Fibroblast of lung (primary cell): ENCODE measurements at regions not wholly inside any gene's neighbourhood (a gene's known extent, or its start where the extent isn't known, plus 50 kb on each side); places are given as distances from the start of the nearest gene placed in this dataset.
A peak's percentile ranks its signal among the peaks of the same experiment; 100 is the strongest.

Experiments
- DNase-seq, 2 donors: peaks; one replicate each; pipeline versions ENCODE4 v3.0.0 to v3.0.0-alpha.2; 2010; ENCODE audit warnings: low read depth in 2 of 2
- H2AFZ ChIP-seq: 2 replicates; pipeline ENCODE4 v1.5.1; 2012; ENCODE audit warnings: low read length, control low read depth, inconsistent platforms
- H3K27ac ChIP-seq: 2 replicates; pipeline ENCODE4 v1.5.1; 2011; ENCODE audit warnings: low read length, control low read depth; ENCODE audit not compliant: insufficient read depth
- H3K27me3 ChIP-seq: 2 replicates; pipeline ENCODE4 v1.5.1; 2011; ENCODE audit warnings: mild to moderate bottlenecking, low read length; ENCODE audit not compliant: control insufficient read depth, insufficient read depth
- H3K36me3 ChIP-seq: 2 replicates; pipeline ENCODE4 v1.5.1; 2011; ENCODE audit warnings: low read length; ENCODE audit not compliant: control insufficient read depth, insufficient read depth
- H3K4me1 ChIP-seq: 2 replicates; pipeline ENCODE4 v1.5.1; 2011; ENCODE audit warnings: low read length; ENCODE audit not compliant: control insufficient read depth, insufficient read depth; ENCODE audit errors: extremely low read depth
- H3K4me2 ChIP-seq: 2 replicates; pipeline ENCODE4 v1.5.1; 2011; ENCODE audit warnings: low read length, control low read depth; ENCODE audit not compliant: insufficient read depth; ENCODE audit errors: extremely low read depth
- H3K4me3 ChIP-seq, 4 experiments: fragments of 200-600 bp in 1 of 4; sonication (generic) in 1 of 4; replicated peaks in 1 of 4; 2 replicates each; pipeline ENCODE4 v1.5.1; 2011 to 2016; ENCODE audit warnings: low read length in 4 of 4, low read depth in 3 of 4, mild to moderate bottlenecking in 3 of 4, control low read depth in 2 of 4, inconsistent platforms in 1 of 4, mixed read lengths in 1 of 4; ENCODE audit not compliant: insufficient read depth in 1 of 4; ENCODE audit errors: control extremely low read depth in 1 of 4
- H3K79me2 ChIP-seq: 2 replicates; pipeline ENCODE4 v1.5.1; 2012; ENCODE audit warnings: mild to moderate bottlenecking, low read length, inconsistent platforms; ENCODE audit not compliant: control insufficient read depth, insufficient read depth
- H3K9ac ChIP-seq: 2 replicates; pipeline ENCODE4 v1.5.1; 2011; ENCODE audit warnings: mild to moderate bottlenecking, low read length, control low read depth; ENCODE audit not compliant: insufficient read depth
- H3K9me3 ChIP-seq: 2 replicates; pipeline ENCODE4 v1.5.1; 2012; ENCODE audit warnings: low read depth, low read length; ENCODE audit not compliant: control insufficient read depth, insufficient read depth
- H4K20me1 ChIP-seq: 2 replicates; pipeline ENCODE4 v1.5.1; 2011; ENCODE audit warnings: low read length; ENCODE audit not compliant: control insufficient read depth, insufficient read depth; ENCODE audit errors: extremely low read depth
- EZH2 ChIP-seq: IDR thresholded peaks from 2 replicates; pipeline ENCODE4 v1.5.1; 2012; ENCODE audit warnings: low read length, control low read depth, mild to moderate bottlenecking; ENCODE audit errors: missing control alignments
- TF ChIP-seq, protein P1 (sequence below), 2 donors: IDR thresholded peaks in 1 of 2; conservative IDR thresholded peaks in 1 of 2; 1 replicate in 1 of 2; 2 replicates in 1 of 2; pipeline ENCODE4 v1.5.1; 2011 to 2012; ENCODE audit warnings: low read length in 2 of 2, control low read depth in 1 of 2, inconsistent platforms in 1 of 2, low read depth in 1 of 2, mild to moderate bottlenecking in 1 of 2

DNA sequence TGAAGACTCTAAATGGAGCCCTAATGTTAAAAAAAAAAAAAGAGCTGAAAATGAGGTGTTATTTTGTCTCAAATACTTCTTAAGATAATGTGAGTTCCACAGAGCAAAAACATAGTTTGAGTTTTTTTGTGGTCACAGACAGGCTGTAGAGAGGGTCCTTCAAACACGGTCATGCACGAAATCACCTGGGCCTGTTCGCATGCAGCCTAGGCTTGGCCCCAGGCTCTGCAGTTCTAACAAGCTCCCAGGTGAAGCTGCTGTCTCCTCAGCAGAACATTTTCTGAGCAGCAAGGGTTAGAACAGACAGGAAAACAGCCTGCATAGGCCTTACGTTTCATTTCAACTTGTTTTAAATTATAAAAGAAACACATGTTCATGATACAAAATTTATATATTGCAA is 65.4 kb upstream of the TBPL2 start:
- TF ChIP-seq EZH2, result no peak
- TF ChIP-seq, protein P1, sequence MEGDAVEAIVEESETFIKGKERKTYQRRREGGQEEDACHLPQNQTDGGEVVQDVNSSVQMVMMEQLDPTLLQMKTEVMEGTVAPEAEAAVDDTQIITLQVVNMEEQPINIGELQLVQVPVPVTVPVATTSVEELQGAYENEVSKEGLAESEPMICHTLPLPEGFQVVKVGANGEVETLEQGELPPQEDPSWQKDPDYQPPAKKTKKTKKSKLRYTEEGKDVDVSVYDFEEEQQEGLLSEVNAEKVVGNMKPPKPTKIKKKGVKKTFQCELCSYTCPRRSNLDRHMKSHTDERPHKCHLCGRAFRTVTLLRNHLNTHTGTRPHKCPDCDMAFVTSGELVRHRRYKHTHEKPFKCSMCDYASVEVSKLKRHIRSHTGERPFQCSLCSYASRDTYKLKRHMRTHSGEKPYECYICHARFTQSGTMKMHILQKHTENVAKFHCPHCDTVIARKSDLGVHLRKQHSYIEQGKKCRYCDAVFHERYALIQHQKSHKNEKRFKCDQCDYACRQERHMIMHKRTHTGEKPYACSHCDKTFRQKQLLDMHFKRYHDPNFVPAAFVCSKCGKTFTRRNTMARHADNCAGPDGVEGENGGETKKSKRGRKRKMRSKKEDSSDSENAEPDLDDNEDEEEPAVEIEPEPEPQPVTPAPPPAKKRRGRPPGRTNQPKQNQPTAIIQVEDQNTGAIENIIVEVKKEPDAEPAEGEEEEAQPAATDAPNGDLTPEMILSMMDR (conservative IDR thresholded peaks at IDR 0.05 in 1 of 2, IDR thresholded peaks at IDR 0.05 in 1 of 2; ENCODE audit: low read depth in 1 of 2, low read length in 2 of 2), result no peak
- H3K79me2 ChIP-seq, result no peaks in the 10 kb centered on the region
- H3K27ac ChIP-seq, result no peak overlapping the region
- no peaks in the 10 kb centered on the region for H4K20me1 ChIP-seq
- no peak overlapping the region for H3K9ac ChIP-seq
- H3K27me3 ChIP-seq, result no peaks in the 10 kb centered on the region
- no peak overlapping the region for H3K4me3 ChIP-seq
- H3K4me1 ChIP-seq, result no peaks in the 10 kb centered on the region
- H3K36me3 ChIP-seq, result no peaks in the 10 kb centered on the region
- H3K4me2 ChIP-seq, result no peak overlapping the region
- no peak for DNase-seq
- no peak overlapping the region for H2AFZ ChIP-seq
- H3K9me3 ChIP-seq, result no peaks in the 10 kb centered on the region

DNA sequence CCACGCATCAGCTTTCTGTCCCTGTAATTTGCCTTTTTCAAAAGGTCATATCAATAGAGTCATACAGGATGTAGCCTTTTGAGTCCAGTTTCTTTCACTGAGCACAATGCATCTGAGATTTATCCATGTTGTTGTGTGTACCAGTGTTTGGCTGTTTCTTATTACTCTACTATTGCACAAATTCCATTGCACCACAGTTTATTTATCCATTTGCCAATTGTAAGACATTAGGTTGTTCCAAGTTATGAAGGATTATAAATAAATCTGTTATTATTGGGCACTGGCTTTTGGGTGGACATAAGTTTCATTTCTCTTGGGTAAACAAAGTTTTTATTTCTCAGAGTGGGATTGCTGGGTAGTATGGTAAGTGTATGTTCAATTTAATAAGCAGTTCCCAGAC is 68.3 kb upstream of the TBPL2 start:
- H3K27ac ChIP-seq, result no peak overlapping the region
- H3K9me3 ChIP-seq, result no peaks in the 10 kb centered on the region
- no peak overlapping the region for H3K4me3 ChIP-seq
- H3K4me1 ChIP-seq, result no peaks in the 10 kb centered on the region
- H2AFZ ChIP-seq, result no peak overlapping the region
- no peak overlapping the region for H3K9ac ChIP-seq
- no peaks in the 10 kb centered on the region for H3K36me3 ChIP-seq
- DNase-seq, result peak in 1 of 2 donors; percentile 69
- H4K20me1 ChIP-seq, result no peaks in the 10 kb centered on the region
- H3K79me2 ChIP-seq, result no peaks in the 10 kb centered on the region
- H3K27me3 ChIP-seq, result no peaks in the 10 kb centered on the region
- TF ChIP-seq, protein P1 (conservative IDR thresholded peaks at IDR 0.05 in 1 of 2, IDR thresholded peaks at IDR 0.05 in 1 of 2; ENCODE audit: low read depth in 1 of 2, low read length in 2 of 2), result no peak
- no peak for TF ChIP-seq EZH2
- no peak overlapping the region for H3K4me2 ChIP-seq

DNA sequence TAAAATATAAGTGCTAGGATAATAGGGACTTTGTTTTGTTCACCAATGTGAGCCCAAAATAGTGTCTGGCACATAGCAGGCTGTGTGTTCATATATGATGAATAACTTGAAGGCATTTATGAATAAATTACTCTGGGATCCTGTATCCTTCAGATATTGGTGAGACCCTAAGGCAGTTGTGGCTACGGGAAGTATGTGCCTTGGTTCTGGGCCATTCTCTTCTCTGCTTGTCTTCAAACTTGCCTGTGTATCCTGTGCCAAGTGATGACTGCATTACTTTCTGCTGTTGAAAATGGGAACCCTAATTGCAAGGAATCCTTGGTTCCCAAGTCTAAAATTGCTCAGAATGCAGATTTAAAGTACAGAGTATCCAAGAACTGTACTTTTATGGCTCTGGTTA is 67.6 kb upstream of the KTN1 start:
- Histone ChIP-seq H3K36me3 (no peaks in the 10 kb centered on the region), H3K79me2 (no peaks in the 10 kb centered on the region), H3K4me2 (no peak overlapping the region), H3K27me3 (no peaks in the 10 kb centered on the region), H4K20me1 (no peaks in the 10 kb centered on the region), H3K9me3 (no peaks in the 10 kb centered on the region), H3K4me1 (peaks cover 3% of the 10 kb centered on the region), H3K9ac (no peak overlapping the region), H3K4me3 (no peak overlapping the region), H2AFZ (no peak overlapping the region), H3K27ac (no peak overlapping the region)
- peak; percentile 8 to 83 for DNase-seq
- TF ChIP-seq EZH2, result no peak
- TF ChIP-seq, protein P1 (conservative IDR thresholded peaks at IDR 0.05 in 1 of 2, IDR thresholded peaks at IDR 0.05 in 1 of 2; ENCODE audit: low read depth in 1 of 2, low read length in 2 of 2), result no peak
